RWPE1 (cell line): ENCODE measurements at regions not wholly inside any gene's neighbourhood (a gene's known extent, or its start where the extent isn't known, plus 50 kb on each side); places are given as distances from the start of the nearest gene placed in this dataset.
"Not testable (repeated sequence)": the region's sequence is repeated elsewhere in the genome, so short reads cannot be mapped to it uniquely, and the experiment has no call there.

Source experiments
- CTCF ChIA-PET: fragments of 350-600 bp; sonication (Branson Sonifier 250); formaldehyde crosslinking; extraction: SDS; loops from one replicate; lab custom pipeline; 2021; lab: Yijun Ruan, JAX
- POLR2A ChIA-PET: fragments of 400-600 bp; formaldehyde crosslinking; extraction: SDS; loops from one replicate; lab custom pipeline; 2020; ENCODE audit warnings: antibody characterized with exemption; ENCODE audit not compliant: low non-redundant PET; lab: Yijun Ruan, JAX
- DNase-seq: peaks from one replicate; pipeline ENCODE4 v3.0.0; 2012; ENCODE audit warnings: low spot score
- H3K27ac ChIP-seq: fragments of 450-650 bp; 2 replicates; pipeline ENCODE4 v1.5.1; 2017
- CTCF ChIP-seq: fragments of 450-650 bp; conservative IDR thresholded peaks from 2 replicates; pipeline ENCODE4 v1.5.1; 2017; ENCODE audit warnings: low read depth, mild to moderate bottlenecking

DNA sequence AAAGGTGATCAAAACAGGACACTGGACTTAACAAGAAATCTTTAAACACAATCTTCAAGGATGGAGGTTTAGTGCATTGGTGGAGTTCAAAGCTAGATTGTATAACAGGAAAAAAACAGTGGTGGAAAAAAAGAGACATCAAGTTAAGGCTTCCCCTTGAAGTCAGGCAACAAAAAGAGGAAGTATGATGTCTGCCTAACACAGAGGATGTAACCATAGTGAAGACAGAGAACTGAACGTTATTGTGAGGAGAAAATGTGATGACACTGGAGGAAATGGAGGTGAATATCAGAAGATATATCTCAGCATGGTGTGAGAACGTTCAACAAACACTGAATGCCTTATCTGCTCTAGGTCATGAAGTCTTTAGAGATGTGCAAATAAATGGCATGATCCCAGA, 192.4 kb upstream of the AR start:
- ChIA-PET CTCF (no interaction called here), POLR2A (no interaction called here)
- DNase-seq = no peak
- TF ChIP-seq CTCF = no peak
- H3K27ac ChIP-seq = no peak overlapping the region

DNA sequence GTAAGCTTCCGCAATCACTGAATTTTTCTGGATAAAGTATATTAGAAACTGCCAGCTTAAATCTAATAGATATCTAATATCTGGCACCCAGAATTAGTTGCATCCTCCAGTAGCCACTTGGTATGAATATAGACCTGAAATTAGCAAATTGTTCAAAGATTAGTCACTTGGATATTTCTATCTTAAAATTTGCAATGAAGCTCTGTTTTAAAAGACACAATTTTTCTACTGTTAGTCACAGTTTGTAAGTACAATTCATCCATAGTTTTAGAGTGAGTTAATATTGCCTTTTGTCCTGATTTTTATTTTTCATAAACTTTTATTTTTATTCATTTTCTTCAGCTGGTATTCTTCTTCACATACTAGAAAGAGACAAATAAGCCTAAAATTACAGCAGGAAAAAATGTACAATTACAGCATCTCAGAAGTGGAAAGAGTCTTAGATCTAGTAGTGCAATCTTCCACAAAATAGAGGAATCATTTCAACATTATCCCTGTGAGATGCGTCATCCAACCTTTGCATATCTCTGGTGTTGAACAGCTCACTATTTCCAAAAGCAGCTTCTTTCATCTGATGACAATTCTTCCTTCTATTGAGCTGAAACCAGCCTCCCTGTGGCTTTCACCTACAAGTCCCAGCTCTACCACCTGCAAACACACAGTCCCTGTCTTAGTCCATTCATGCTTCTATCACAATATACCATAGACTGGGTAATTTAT, 190.0 kb upstream of the AR start:
- DNase-seq = no peak
- ChIA-PET POLR2A (no interaction called here), CTCF (no interaction called here)
- H3K27ac ChIP-seq = no peak overlapping the region
- no peak for TF ChIP-seq CTCF

- H3K27ac ChIP-seq, POLR2A ChIA-PET, DNase-seq, CTCF ChIA-PET: not testable (repeated sequence)
Observed at GRCh38 chrX:67361267-67361666, 182.6 kb upstream of the AR start.

- CTCF ChIA-PET = no interaction called here
Observed at GRCh38 chrX:67384403-67384802, 159.4 kb upstream of the AR start.

DNA sequence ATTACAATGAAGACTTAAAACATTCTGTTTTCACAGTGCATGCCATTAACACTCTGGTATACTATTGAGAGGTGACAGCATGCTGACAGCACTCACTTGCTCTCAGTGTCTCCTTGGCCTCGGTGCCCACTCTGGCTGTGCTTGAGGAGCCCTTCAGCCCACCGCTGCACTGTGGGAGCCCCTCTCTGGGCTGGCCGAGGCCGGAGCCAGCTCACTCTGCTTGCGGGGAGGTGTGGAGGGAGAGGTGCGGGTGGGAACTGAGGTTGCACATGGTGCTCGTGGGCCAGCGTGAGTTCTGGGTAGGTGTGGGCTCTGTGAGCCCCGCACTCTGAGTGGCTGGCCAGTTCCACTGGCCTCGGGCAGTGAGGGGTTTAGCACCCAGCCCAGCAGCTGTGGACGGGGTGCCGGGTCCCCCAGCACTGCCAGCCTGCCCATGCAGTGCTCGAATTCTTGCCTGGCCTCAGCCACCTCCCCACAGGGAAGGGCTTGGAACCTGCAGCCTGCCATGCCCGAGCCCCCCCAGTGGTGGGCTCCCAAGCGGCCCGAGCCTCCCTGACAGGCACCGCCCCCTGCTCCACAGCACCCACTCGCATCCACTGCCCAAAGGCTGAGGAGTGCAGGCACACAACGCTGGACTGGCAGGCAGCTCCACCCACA, 135.3 kb upstream of the AR start:
- no peak for TF ChIP-seq CTCF
- no peak for DNase-seq
- H3K27ac ChIP-seq = no peak overlapping the region
- ChIA-PET POLR2A (no interaction called here), CTCF (no interaction called here)

More at GRCh38 chrX:67384403-67384802, 159.4 kb upstream of the AR start:
- no peak for DNase-seq
- POLR2A ChIA-PET = no interaction called here
- H3K27ac ChIP-seq = no peak overlapping the region
- TF ChIP-seq CTCF = no peak

- ChIA-PET POLR2A (no interaction called here), CTCF (no interaction called here)
- TF ChIP-seq CTCF = no peak
- DNase-seq = no peak
- no peak overlapping the region for H3K27ac ChIP-seq
Observed at GRCh38 chrX:67415937-67416336, 127.9 kb upstream of the AR start.

DNA sequence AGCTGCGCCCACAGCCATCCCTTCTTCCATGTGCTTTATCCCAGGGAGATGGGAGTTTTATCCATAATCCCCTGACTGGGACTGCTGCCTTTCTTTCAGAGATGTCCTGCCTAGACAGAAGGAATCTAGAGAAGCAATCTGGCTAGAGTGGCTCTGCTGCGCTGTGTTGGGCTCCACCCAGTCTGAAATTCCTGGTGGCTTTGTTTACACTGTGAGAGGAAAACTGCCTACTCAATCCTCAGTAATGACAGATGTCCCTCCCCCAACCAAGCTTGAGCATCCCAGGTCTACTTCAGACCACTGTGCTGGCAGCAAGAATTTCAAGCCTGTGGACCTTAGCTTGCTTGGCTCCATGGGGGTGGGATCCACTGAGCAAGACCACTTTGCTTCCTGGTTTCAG, 116.9 kb upstream of the AR start:
- no peak overlapping the region for H3K27ac ChIP-seq
- POLR2A ChIA-PET = no interaction called here
- CTCF ChIA-PET = no interaction called here
- TF ChIP-seq CTCF = no peak
- DNase-seq = no peak
